ENCODE measurements at regions not wholly inside any gene's neighbourhood (a gene's known extent, or its start where the extent isn't known, plus 50 kb on each side); places are given as distances from the start of the nearest gene placed in this dataset.

DNA sequence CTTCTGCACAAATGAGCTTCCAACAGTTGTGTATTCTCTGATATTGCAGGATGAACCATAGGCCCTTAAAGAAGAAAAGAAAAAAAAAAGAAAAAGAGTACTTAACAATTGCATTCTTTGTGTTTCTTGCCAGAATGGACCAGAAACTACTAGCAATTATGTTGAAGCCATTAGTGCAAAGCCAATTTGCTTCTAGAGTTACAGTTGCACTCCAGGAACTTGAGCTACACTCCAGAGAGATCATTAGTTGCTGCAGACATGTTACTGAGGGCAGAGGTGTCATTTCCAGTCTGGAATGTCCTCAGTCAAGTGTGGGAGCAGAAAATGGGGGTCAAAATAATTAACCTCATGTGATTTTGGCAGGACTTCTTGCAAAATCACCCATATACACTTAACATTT, 85.6 kb upstream of the CCL2 start:
- ChIA-PET CTCF (interaction anchor here (0.8 to 1.1 kb wide), 2 partner anchors 27 to 30 kb away, joined by 3 read pairs; no protein-coding TSS in a partner anchor), POLR2A (no interaction called here)
- Mint-ChIP-seq H3K4me1 (no peaks in the 10 kb centered on the region), H3K27ac (no peak overlapping the region), H3K9me3 (ENCODE audit: insufficient read depth) (no peaks in the 10 kb centered on the region), H3K27me3 (peaks cover 25% of the 10 kb centered on the region), H3K4me3 (no peak overlapping the region)
- H3K4me1 ChIP-seq (ENCODE audit: control insufficient read depth in 2 of 2, insufficient read depth in 2 of 2, low read length in 2 of 2): no peaks in the 10 kb centered on the region
- no peak overlapping the region for H3K27ac ChIP-seq (ENCODE audit: low read length in 2 of 2)
- no peak overlapping the region for H2AFZ ChIP-seq (ENCODE audit: insufficient read depth, low read depth, low read length, poor library complexity, severe bottlenecking)
- H3K79me2 ChIP-seq (ENCODE audit: control insufficient read depth, insufficient read depth, low read length): no peaks in the 10 kb centered on the region
- no peaks in the 10 kb centered on the region for H3K36me3 ChIP-seq (replicated peaks in 1 of 2; ENCODE audit: control extremely low read depth in 1 of 2, control insufficient read depth in 1 of 2, extremely low read depth in 1 of 2, insufficient read depth in 2 of 2, low read length in 1 of 2)
- no peak overlapping the region for H3K9ac ChIP-seq (ENCODE audit: low read length)
- H3K4me2 ChIP-seq (replicated peaks; ENCODE audit: low read depth, low read length, poor library complexity, severe bottlenecking): no peak overlapping the region
- DNase-seq: no peak
- H4K20me1 ChIP-seq (ENCODE audit: control insufficient read depth, insufficient read depth, low read length, poor library complexity, severe bottlenecking): no peaks in the 10 kb centered on the region
- H3K9me3 ChIP-seq (ENCODE audit: control extremely low read depth in 1 of 3, control insufficient read depth in 2 of 3, insufficient read depth in 1 of 3, low read length in 2 of 3): no peaks in the 10 kb centered on the region
- intact Hi-C loops (cut with micrococcal nuclease): no loop called here
- H3K4me3 ChIP-seq (ENCODE audit: control extremely low read depth in 1 of 5, extremely low read depth in 1 of 5, insufficient read depth in 1 of 5, low read depth in 2 of 5, low read length in 4 of 5): no peak overlapping the region
- no peak for ATAC-seq (ENCODE audit: low read depth)
- peaks cover 0 to 8% (median 1%) of the 10 kb centered on the region in 4 experiments for H3K27me3 ChIP-seq (replicated peaks in 1 of 4; ENCODE audit: control extremely low read depth in 1 of 4, control insufficient read depth in 3 of 4, insufficient read depth in 4 of 4, low read length in 3 of 4)
- TF ChIP-seq, protein P1, sequence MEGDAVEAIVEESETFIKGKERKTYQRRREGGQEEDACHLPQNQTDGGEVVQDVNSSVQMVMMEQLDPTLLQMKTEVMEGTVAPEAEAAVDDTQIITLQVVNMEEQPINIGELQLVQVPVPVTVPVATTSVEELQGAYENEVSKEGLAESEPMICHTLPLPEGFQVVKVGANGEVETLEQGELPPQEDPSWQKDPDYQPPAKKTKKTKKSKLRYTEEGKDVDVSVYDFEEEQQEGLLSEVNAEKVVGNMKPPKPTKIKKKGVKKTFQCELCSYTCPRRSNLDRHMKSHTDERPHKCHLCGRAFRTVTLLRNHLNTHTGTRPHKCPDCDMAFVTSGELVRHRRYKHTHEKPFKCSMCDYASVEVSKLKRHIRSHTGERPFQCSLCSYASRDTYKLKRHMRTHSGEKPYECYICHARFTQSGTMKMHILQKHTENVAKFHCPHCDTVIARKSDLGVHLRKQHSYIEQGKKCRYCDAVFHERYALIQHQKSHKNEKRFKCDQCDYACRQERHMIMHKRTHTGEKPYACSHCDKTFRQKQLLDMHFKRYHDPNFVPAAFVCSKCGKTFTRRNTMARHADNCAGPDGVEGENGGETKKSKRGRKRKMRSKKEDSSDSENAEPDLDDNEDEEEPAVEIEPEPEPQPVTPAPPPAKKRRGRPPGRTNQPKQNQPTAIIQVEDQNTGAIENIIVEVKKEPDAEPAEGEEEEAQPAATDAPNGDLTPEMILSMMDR (IDR thresholded peaks at IDR 0.05): no peak
- no peak for TF ChIP-seq EZH2 (IDR thresholded peaks at IDR 0.05; ENCODE audit: borderline replicate concordance, insufficient read depth, low read depth, low read length, poor library complexity, severe bottlenecking)

- Histone ChIP-seq H3K9ac (ENCODE audit: low read length) (no peak overlapping the region), H3K27me3 (replicated peaks in 1 of 4; ENCODE audit: control extremely low read depth in 1 of 4, control insufficient read depth in 3 of 4, insufficient read depth in 4 of 4, low read length in 3 of 4) (peaks cover 0 to 6% (median 1%) of the 10 kb centered on the region in 4 experiments), H4K20me1 (ENCODE audit: control insufficient read depth, insufficient read depth, low read length, poor library complexity, severe bottlenecking) (no peaks in the 10 kb centered on the region), H2AFZ (ENCODE audit: insufficient read depth, low read depth, low read length, poor library complexity, severe bottlenecking) (no peak overlapping the region), H3K4me3 (ENCODE audit: control extremely low read depth in 1 of 5, extremely low read depth in 1 of 5, insufficient read depth in 1 of 5, low read depth in 2 of 5, low read length in 4 of 5) (no peak overlapping the region), H3K27ac (ENCODE audit: low read length in 2 of 2) (no peak overlapping the region), H3K79me2 (ENCODE audit: control insufficient read depth, insufficient read depth, low read length) (no peaks in the 10 kb centered on the region), H3K4me2 (replicated peaks; ENCODE audit: low read depth, low read length, poor library complexity, severe bottlenecking) (no peak overlapping the region), H3K36me3 (replicated peaks in 1 of 2; ENCODE audit: control extremely low read depth in 1 of 2, control insufficient read depth in 1 of 2, extremely low read depth in 1 of 2, insufficient read depth in 2 of 2, low read length in 1 of 2) (no peaks in the 10 kb centered on the region), H3K9me3 (ENCODE audit: control extremely low read depth in 1 of 3, control insufficient read depth in 2 of 3, insufficient read depth in 1 of 3, low read length in 2 of 3) (no peaks in the 10 kb centered on the region), H3K4me1 (ENCODE audit: control insufficient read depth in 2 of 2, insufficient read depth in 2 of 2, low read length in 2 of 2) (no peaks in the 10 kb centered on the region)
- H3K27ac Mint-ChIP-seq: no peak overlapping the region
- CTCF ChIA-PET: interaction anchor here (0.7 to 4.0 kb wide), 18 partner anchors 8 to 383 kb away, joined by 3 to 34 read pairs (median 4); no protein-coding TSS in a partner anchor
- DNase-seq (peak; percentile 59), ATAC-seq (ENCODE audit: low read depth) (peak; percentile 43)
- intact Hi-C loops (cut with micrococcal nuclease): no loop called here
- 48% methylated on average over 6 of the region's 9 CpGs for WGBS (ENCODE audit: insufficient coverage)
- H3K4me1 Mint-ChIP-seq: no peaks in the 10 kb centered on the region
- POLR2A ChIA-PET: no interaction called here
- no peak for TF ChIP-seq EZH2 (IDR thresholded peaks at IDR 0.05; ENCODE audit: borderline replicate concordance, insufficient read depth, low read depth, low read length, poor library complexity, severe bottlenecking)
- TF ChIP-seq, protein P1 (IDR thresholded peaks at IDR 0.05): peak; percentile 98
- H3K9me3 Mint-ChIP-seq (ENCODE audit: insufficient read depth): no peaks in the 10 kb centered on the region
- peaks cover 26% of the 10 kb centered on the region for H3K27me3 Mint-ChIP-seq
- no peak overlapping the region for H3K4me3 Mint-ChIP-seq
Measured at GRCh38 chr17:34171245-34171818, 83.8 kb upstream of the CCL2 start.
